Right lobe of liver (tissue), 6 donors: ENCODE measurements at regions not wholly inside any gene's neighbourhood (a gene's known extent, or its start where the extent isn't known, plus 50 kb on each side); places are given as distances from the start of the nearest gene placed in this dataset.

Experiments
- ATAC-seq, 4 donors: fragments of 200-7000 bp; cut with Tn5 transposase; one replicate each; pipeline ENCODE4 v1.9.1; 2020; ENCODE audit warnings: mild to moderate bottlenecking in 4 of 4, moderate library complexity in 4 of 4
- DNase-seq, 3 donors: peaks; one replicate each; pipeline ENCODE4 v3.0.0-alpha.2; 2020
- H3K27ac ChIP-seq, 3 donors: fragments of 200-600 bp; one replicate each; pipeline ENCODE4 v1.8.0; 2022
- H3K27me3 ChIP-seq, 2 donors: fragments of 200-600 bp; one replicate each; pipeline ENCODE4 v1.8.0; 2022
- H3K36me3 ChIP-seq, 4 donors: fragments of 200-600 bp; sonication (generic) in 1 of 4; one replicate each; pipeline versions ENCODE4 v1.5.1 to v1.8.0; 2017 to 2022; ENCODE audit warnings: control low read depth in 1 of 4
- H3K4me1 ChIP-seq, 4 donors: fragments of 200-600 bp; sonication (generic) in 1 of 4; one replicate each; pipeline versions ENCODE4 v1.5.1 to v1.8.0; 2017 to 2022; ENCODE audit warnings: control low read depth in 1 of 4
- H3K4me3 ChIP-seq, 3 donors: fragments of 200-600 bp; one replicate each; pipeline ENCODE4 v1.8.0; 2022
- H3K9me3 ChIP-seq, 4 donors: fragments of 200-600 bp; sonication (generic) in 1 of 4; one replicate each; pipeline versions ENCODE4 v1.5.1 to v1.8.0; 2017 to 2022; ENCODE audit warnings: control low read depth in 1 of 4
- POLR2A ChIP-seq: fragments of 450-650 bp; IDR thresholded peaks from one replicate; pipeline ENCODE4 v1.6.1; 2017; ENCODE audit warnings: antibody characterized with exemption, mild to moderate bottlenecking
- WGBS: methylation state at CpG from one replicate; pipeline ENCODE4 v1.1.6; 2018; ENCODE audit warnings: low coverage, low lambda C conversion rate; ENCODE audit not compliant: insufficient coverage; ENCODE audit errors: missing lambda C conversion rate; 5-methylcytosine and 5-hydroxymethylcytosine counted together
- intact Hi-C, 2 donors: fragments of 100-400 bp; cut with DNase I; formaldehyde crosslinking; loops; one replicate each; pipeline versions ENCODE4 v1.11.2 to v1.14.1; 2022
- TF ChIP-seq, protein P1 (sequence below), 4 donors: fragments of 200-600 bp in 3 of 4; fragments of 450-650 bp in 1 of 4; IDR thresholded peaks; one replicate each; pipeline versions ENCODE4 v1.5.1 to v1.8.0; 2016 to 2022; ENCODE audit warnings: antibody characterized with exemption in 4 of 4, mild to moderate bottlenecking in 2 of 4
- donor health status: DM: no; HTN: yes; CAD: no.
- donor health status: DM: no; HTN: no; CAD: no.
- donor health status: DM: no; HTN: no; CAD: no.
- donor health status: DM: no; HTN: yes; CAD: no.
- donor health status: DM: no; HTN: yes; CAD: no.

DNA sequence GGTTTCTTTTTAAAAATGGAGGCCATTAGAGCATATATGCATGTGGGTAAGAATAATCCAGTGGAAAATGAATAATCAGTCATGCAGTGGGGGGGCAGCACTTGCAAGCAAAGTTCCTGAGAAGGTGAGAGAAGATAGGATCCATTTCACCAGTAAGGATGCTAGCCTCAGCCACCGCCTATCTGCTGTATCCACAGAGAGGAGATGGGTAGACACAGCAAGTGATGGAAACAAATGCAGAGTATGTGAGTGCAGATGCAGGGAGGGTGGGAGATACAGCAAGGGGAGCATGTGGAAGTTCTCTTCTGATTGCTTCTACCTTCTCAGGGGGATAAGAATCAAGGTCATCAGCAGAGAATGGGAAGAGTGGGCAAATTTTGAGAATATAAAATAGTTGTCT lies 171.4 kb upstream of the PDE1C start:
- H3K4me3 ChIP-seq = no peak overlapping the region
- H3K9me3 ChIP-seq = no peaks in the 10 kb centered on the region
- no peak for ATAC-seq
- 57% methylated on average over 1 of the region's 1 CpG for WGBS
- no peaks in the 10 kb centered on the region for H3K36me3 ChIP-seq
- H3K27me3 ChIP-seq = no peaks in the 10 kb centered on the region
- no peak overlapping the region for H3K27ac ChIP-seq
- TF ChIP-seq, protein P1, sequence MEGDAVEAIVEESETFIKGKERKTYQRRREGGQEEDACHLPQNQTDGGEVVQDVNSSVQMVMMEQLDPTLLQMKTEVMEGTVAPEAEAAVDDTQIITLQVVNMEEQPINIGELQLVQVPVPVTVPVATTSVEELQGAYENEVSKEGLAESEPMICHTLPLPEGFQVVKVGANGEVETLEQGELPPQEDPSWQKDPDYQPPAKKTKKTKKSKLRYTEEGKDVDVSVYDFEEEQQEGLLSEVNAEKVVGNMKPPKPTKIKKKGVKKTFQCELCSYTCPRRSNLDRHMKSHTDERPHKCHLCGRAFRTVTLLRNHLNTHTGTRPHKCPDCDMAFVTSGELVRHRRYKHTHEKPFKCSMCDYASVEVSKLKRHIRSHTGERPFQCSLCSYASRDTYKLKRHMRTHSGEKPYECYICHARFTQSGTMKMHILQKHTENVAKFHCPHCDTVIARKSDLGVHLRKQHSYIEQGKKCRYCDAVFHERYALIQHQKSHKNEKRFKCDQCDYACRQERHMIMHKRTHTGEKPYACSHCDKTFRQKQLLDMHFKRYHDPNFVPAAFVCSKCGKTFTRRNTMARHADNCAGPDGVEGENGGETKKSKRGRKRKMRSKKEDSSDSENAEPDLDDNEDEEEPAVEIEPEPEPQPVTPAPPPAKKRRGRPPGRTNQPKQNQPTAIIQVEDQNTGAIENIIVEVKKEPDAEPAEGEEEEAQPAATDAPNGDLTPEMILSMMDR (IDR thresholded peaks at IDR 0.05) = no peak
- TF ChIP-seq POLR2A = no peak
- no peak for DNase-seq
- no peaks in the 10 kb centered on the region for H3K4me1 ChIP-seq
- intact Hi-C loops = no loop called here

DNA sequence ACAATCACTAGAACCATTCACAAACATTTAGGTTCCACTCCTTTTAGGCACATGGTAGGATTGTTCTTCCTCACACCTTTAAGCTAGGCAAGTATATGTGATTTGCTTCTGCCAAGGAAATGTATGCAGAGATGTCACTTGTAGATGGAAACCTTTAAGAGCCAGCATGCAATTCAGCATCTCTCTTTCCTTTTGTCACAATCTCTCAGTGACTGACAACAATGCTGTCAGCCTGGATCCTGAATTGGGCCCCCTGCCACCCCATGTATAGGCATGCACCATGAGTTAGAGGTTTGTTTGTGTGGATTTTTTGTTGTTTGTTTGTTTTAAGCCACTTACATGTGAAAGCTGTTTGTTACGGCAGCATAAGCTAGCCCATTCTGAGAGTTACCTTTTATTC lies 169.6 kb upstream of the PDE1C start:
- Histone ChIP-seq H3K36me3 (no peaks in the 10 kb centered on the region), H3K27me3 (no peaks in the 10 kb centered on the region), H3K4me1 (no peaks in the 10 kb centered on the region), H3K4me3 (no peak overlapping the region), H3K9me3 (no peaks in the 10 kb centered on the region), H3K27ac (no peak overlapping the region)
- WGBS = 93% methylated on average over 1 of the region's 1 CpG
- DNase-seq = no peak
- no peak for ATAC-seq
- TF ChIP-seq, protein P1 (IDR thresholded peaks at IDR 0.05) = no peak
- no peak for TF ChIP-seq POLR2A
- intact Hi-C loops = no loop called here

DNA sequence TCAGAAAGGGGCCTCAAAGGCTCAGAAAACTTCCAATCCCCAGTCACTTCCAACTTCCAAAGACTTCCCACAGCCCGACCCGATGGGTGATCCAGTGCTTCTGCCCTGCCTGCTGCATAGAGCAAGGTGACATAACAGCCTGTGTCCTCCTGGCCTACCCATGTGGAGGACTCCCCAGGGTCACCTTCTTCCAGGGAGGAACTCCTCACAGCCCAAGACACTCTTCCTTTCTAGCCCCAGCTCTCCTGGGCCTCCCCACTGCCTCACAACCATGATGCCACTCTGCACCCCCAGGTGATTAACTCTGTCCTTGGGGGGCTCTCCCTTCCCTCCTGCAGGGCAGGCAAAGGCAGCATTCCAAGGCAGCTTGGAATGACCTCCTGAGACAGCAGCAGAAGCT lies 158.4 kb upstream of the PDE1C start:
- H3K27me3 ChIP-seq = no peaks in the 10 kb centered on the region
- H3K27ac ChIP-seq = no peak overlapping the region
- no peaks in the 10 kb centered on the region for H3K36me3 ChIP-seq
- intact Hi-C loops = no loop called here
- DNase-seq (no peak), ATAC-seq (peak in 1 of 4 donors; percentile 28)
- no peaks in the 10 kb centered on the region for H3K4me1 ChIP-seq
- TF ChIP-seq POLR2A = no peak
- TF ChIP-seq, protein P1 (IDR thresholded peaks at IDR 0.05) = no peak
- peaks cover 0 to under 1% (median 0%) of the 10 kb centered on the region in 4 donors for H3K9me3 ChIP-seq
- no CpG with 5 or more reads among the region's 2 CpGs for WGBS
- H3K4me3 ChIP-seq = no peak overlapping the region

DNA sequence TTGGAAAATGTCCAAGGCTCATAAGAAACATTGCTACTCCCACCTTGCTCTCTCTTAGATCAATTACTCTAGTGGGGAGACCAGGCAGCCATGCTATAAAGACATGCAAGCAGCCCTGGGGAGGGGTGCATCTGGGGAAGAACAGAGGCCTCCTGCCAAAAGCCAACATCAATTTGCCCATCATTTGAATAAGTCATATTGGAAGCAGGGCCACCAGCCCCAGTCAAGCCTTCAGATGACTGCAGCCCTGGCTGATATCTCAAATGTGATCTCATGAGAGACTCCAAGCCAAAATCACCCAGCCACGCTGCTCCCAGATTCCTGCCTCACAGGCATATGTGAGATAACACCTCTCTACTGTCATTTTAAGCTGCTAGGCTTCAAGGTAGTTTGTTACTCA lies 157.5 kb upstream of the PDE1C start:
- TF ChIP-seq POLR2A = no peak
- TF ChIP-seq, protein P1 (IDR thresholded peaks at IDR 0.05) = no peak
- no peak for ATAC-seq
- DNase-seq = no peak
- Histone ChIP-seq H3K9me3 (no peaks in the 10 kb centered on the region), H3K4me3 (no peak overlapping the region), H3K27me3 (no peaks in the 10 kb centered on the region), H3K4me1 (no peaks in the 10 kb centered on the region), H3K36me3 (no peaks in the 10 kb centered on the region), H3K27ac (no peak overlapping the region)
- WGBS = 57% methylated on average over 1 of the region's 1 CpG
- intact Hi-C loops = no loop called here

DNA sequence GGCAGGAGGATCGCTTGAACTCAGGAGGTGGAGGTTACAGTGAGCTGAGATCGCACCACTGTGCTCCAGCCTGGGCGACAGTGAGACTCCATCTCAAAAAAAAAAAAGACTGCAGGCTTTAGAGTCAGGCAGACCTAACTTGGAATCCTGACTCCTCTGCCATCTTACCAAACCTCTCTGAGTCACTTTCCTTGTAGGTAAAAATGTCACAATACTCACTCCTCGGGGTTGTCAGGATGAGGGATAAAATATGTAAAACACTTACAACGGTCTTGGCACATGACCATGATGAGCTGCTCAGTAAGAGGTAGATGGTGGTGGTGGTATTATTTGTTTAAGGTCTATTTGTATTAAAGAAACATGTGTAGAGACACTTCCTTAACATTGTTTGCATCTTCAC lies 154.1 kb upstream of the PDE1C start:
- H3K27ac ChIP-seq = no peak overlapping the region
- no peak for TF ChIP-seq POLR2A
- TF ChIP-seq, protein P1 (IDR thresholded peaks at IDR 0.05) = no peak
- 56% methylated on average over 5 of the region's 5 CpGs for WGBS
- no peak overlapping the region for H3K4me3 ChIP-seq
- H3K4me1 ChIP-seq = no peaks in the 10 kb centered on the region
- H3K9me3 ChIP-seq = no peaks in the 10 kb centered on the region
- intact Hi-C loops = no loop called here
- DNase-seq = no peak
- no peak for ATAC-seq
- H3K27me3 ChIP-seq = no peaks in the 10 kb centered on the region
- H3K36me3 ChIP-seq = no peaks in the 10 kb centered on the region
